Liver (tissue), 8 donors: ENCODE measurements at regions not wholly inside any gene's neighbourhood (a gene's known extent, or its start where the extent isn't known, plus 50 kb on each side); places are given as distances from the start of the nearest gene placed in this dataset.

Experiments
- DNase-seq: peaks from one replicate; pipeline ENCODE4 v3.0.0-alpha.2; 2017; ENCODE audit warnings: low spot score
- H3K27ac ChIP-seq, 2 donors: one replicate each; pipeline ENCODE4 v1.7.0; 2013; ENCODE audit warnings: inconsistent platforms in 2 of 2, low read length in 2 of 2, control low read depth in 1 of 2, low read depth in 1 of 2, mild to moderate bottlenecking in 1 of 2
- H3K27me3 ChIP-seq, 4 donors: one replicate each; pipeline versions ENCODE4 v1.6.1 to v1.7.0; 2013; ENCODE audit warnings: low read length in 3 of 4, inconsistent platforms in 1 of 4, mild to moderate bottlenecking in 1 of 4, moderate library complexity in 1 of 4; ENCODE audit not compliant: control insufficient read depth in 4 of 4, insufficient read depth in 4 of 4
- H3K36me3 ChIP-seq, 4 donors: one replicate each; pipeline versions ENCODE4 v1.6.1 to v1.7.0; 2013; ENCODE audit warnings: low read length in 3 of 4, mild to moderate bottlenecking in 3 of 4, low read depth in 1 of 4, moderate library complexity in 1 of 4; ENCODE audit not compliant: control insufficient read depth in 4 of 4, insufficient read depth in 3 of 4
- H3K4me1 ChIP-seq, 4 donors: one replicate each; pipeline versions ENCODE4 v1.6.1 to v1.7.0; 2013; ENCODE audit warnings: low read length in 3 of 4, mild to moderate bottlenecking in 3 of 4, moderate library complexity in 1 of 4; ENCODE audit not compliant: control insufficient read depth in 4 of 4, insufficient read depth in 4 of 4
- H3K4me3 ChIP-seq, 3 donors: one replicate each; pipeline versions ENCODE4 v1.6.1 to v1.7.0; 2013; ENCODE audit warnings: low read length in 3 of 3, control low read depth in 1 of 3, low read depth in 1 of 3, mild to moderate bottlenecking in 1 of 3
- H3K9ac ChIP-seq, 2 donors: one replicate each; pipeline ENCODE4 v1.7.0; 2013; ENCODE audit warnings: low read length in 2 of 2, mild to moderate bottlenecking in 2 of 2, moderate library complexity in 2 of 2, control low read depth in 1 of 2, low read depth in 1 of 2
- H3K9me3 ChIP-seq, 4 donors: one replicate each; pipeline versions ENCODE4 v1.6.1 to v1.7.0; 2013; ENCODE audit warnings: low read length in 3 of 4; ENCODE audit not compliant: control insufficient read depth in 4 of 4
- EGR1 ChIP-seq, 2 donors: IDR thresholded peaks; 2 replicates each; pipeline ENCODE4 v1.6.1; 2016 to 2018; ENCODE audit warnings: antibody characterized with exemption in 2 of 2, low read depth in 2 of 2
- FOXA1 ChIP-seq: IDR thresholded peaks from 2 replicates; pipeline ENCODE4 v1.6.1; 2016; ENCODE audit warnings: antibody characterized with exemption
- FOXA2 ChIP-seq: IDR thresholded peaks from 2 replicates; pipeline ENCODE4 v1.6.1; 2016; ENCODE audit warnings: antibody characterized with exemption
- GABPA ChIP-seq, 2 donors: IDR thresholded peaks in 1 of 2; conservative IDR thresholded peaks in 1 of 2; 2 replicates each; pipeline ENCODE4 v1.6.1; 2016; ENCODE audit warnings: antibody characterized with exemption in 2 of 2, mild to moderate bottlenecking in 1 of 2, moderate library complexity in 1 of 2
- HNF4A ChIP-seq, 2 donors: conservative IDR thresholded peaks; 2 replicates each; pipeline ENCODE4 v1.6.1; 2016; ENCODE audit warnings: antibody characterized with exemption in 2 of 2, mild to moderate bottlenecking in 2 of 2
- HNF4G ChIP-seq: IDR thresholded peaks from 2 replicates; pipeline ENCODE4 v1.6.1; 2016; ENCODE audit warnings: antibody characterized with exemption
- JUND ChIP-seq, 2 donors: IDR thresholded peaks; 2 replicates each; pipeline ENCODE4 v1.6.1; 2016; ENCODE audit warnings: antibody characterized with exemption in 2 of 2
- NR2F2 ChIP-seq: IDR thresholded peaks from 2 replicates; pipeline ENCODE4 v1.6.1; 2016; ENCODE audit warnings: antibody characterized with exemption
- RAD21 ChIP-seq, 2 donors: IDR thresholded peaks; 2 replicates each; pipeline ENCODE4 v1.6.1; 2016; ENCODE audit warnings: antibody characterized with exemption in 2 of 2, mild to moderate bottlenecking in 2 of 2
- RXRA ChIP-seq, 2 donors: IDR thresholded peaks; 2 replicates each; pipeline ENCODE4 v1.6.1; 2017 to 2018; ENCODE audit warnings: antibody characterized with exemption in 2 of 2, mild to moderate bottlenecking in 1 of 2
- SP1 ChIP-seq: IDR thresholded peaks from 2 replicates; pipeline ENCODE4 v1.6.1; 2018; ENCODE audit warnings: antibody characterized with exemption, mild to moderate bottlenecking
- TAF1 ChIP-seq: conservative IDR thresholded peaks from 2 replicates; pipeline ENCODE4 v1.6.1; 2016; ENCODE audit warnings: antibody characterized with exemption, mild to moderate bottlenecking
- YY1 ChIP-seq: IDR thresholded peaks from 2 replicates; pipeline ENCODE4 v1.6.1; 2016; ENCODE audit warnings: antibody characterized with exemption, mild to moderate bottlenecking
- WGBS: extraction: QIAGEN DNeasy Blood & Tissue Kit; methylation state at CpG from one replicate; pipeline ENCODE4 v1.1.7; 2013; 5-methylcytosine and 5-hydroxymethylcytosine counted together
- TF ChIP-seq, protein P1 (sequence below): IDR thresholded peaks from 2 replicates; pipeline ENCODE4 v1.6.1; 2016; ENCODE audit warnings: antibody characterized with exemption
- TF ChIP-seq, protein P2 (sequence below): IDR thresholded peaks from 2 replicates; pipeline ENCODE4 v1.6.1; 2016; ENCODE audit warnings: antibody characterized with exemption
- TF ChIP-seq, protein P3 (sequence below): IDR thresholded peaks from 2 replicates; pipeline ENCODE4 v1.6.1; 2016; ENCODE audit warnings: antibody characterized with exemption
- TF ChIP-seq, protein P4 (sequence below): IDR thresholded peaks from 2 replicates; pipeline ENCODE4 v1.6.1; 2016; ENCODE audit warnings: antibody characterized with exemption, mild to moderate bottlenecking
- TF ChIP-seq, protein P5 (sequence below): fragments of 150-350 bp; IDR thresholded peaks from 2 replicates; pipeline ENCODE4 v1.5.1; 2017; ENCODE audit warnings: improper control_type of control experiment, low read depth, low read length; ENCODE audit not compliant: missing input control
- donor health status: healthy.
- donor health status: healthy.
- donor health status: healthy.
- donor health status: healthy.
- donor health status: healthy.

DNA sequence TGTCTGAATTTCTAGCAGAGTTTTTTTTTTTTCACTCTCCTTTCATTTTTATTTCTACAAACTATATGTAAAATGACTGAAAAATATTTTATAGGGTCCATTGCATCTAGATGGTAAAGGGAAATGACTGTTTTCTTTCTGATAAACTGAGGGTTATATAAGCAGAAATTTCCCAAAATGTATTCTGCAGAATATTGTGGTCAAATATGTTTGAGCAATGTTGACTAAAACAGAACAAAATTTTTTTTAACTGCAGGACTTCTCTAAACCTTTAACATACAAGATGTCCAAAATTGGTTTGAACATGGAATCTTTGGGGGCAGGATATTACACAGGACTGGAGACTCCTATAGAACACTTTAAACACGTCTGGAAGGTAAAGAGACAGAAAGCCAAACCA, 190.5 kb downstream of the TOMM20 start:
- TF ChIP-seq SP1 (no peak), HNF4G (no peak), TAF1 (no peak), GABPA (IDR thresholded peaks at IDR 0.05 in 1 of 2, conservative IDR thresholded peaks at IDR 0.05 in 1 of 2) (no peak), RAD21 (IDR thresholded peaks at IDR 0.05) (no peak), NR2F2 (no peak), EGR1 (IDR thresholded peaks at IDR 0.05; ENCODE audit: low read depth in 2 of 2) (no peak), RXRA (IDR thresholded peaks at IDR 0.05) (no peak), FOXA2 (no peak)
- TF ChIP-seq, protein P1, sequence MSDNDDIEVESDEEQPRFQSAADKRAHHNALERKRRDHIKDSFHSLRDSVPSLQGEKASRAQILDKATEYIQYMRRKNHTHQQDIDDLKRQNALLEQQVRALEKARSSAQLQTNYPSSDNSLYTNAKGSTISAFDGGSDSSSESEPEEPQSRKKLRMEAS, result no peak
- TF ChIP-seq, protein P2, sequence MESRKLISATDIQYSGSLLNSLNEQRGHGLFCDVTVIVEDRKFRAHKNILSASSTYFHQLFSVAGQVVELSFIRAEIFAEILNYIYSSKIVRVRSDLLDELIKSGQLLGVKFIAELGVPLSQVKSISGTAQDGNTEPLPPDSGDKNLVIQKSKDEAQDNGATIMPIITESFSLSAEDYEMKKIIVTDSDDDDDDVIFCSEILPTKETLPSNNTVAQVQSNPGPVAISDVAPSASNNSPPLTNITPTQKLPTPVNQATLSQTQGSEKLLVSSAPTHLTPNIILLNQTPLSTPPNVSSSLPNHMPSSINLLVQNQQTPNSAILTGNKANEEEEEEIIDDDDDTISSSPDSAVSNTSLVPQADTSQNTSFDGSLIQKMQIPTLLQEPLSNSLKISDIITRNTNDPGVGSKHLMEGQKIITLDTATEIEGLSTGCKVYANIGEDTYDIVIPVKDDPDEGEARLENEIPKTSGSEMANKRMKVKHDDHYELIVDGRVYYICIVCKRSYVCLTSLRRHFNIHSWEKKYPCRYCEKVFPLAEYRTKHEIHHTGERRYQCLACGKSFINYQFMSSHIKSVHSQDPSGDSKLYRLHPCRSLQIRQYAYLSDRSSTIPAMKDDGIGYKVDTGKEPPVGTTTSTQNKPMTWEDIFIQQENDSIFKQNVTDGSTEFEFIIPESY, result no peak
- TF ChIP-seq, protein P3, sequence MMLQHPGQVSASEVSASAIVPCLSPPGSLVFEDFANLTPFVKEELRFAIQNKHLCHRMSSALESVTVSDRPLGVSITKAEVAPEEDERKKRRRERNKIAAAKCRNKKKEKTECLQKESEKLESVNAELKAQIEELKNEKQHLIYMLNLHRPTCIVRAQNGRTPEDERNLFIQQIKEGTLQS, result no peak
- H3K9ac ChIP-seq, result no peak overlapping the region
- H3K27me3 ChIP-seq, result no peaks in the 10 kb centered on the region
- H3K9me3 ChIP-seq, result no peaks in the 10 kb centered on the region
- WGBS, result 80% methylated on average over 1 of the region's 1 CpG
- H3K4me1 ChIP-seq, result peaks cover 0 to 8% (median 6%) of the 10 kb centered on the region in 4 donors
- no peaks in the 10 kb centered on the region for H3K36me3 ChIP-seq
- H3K4me3 ChIP-seq, result no peak overlapping the region
- DNase-seq, result no peak
- no peak overlapping the region for H3K27ac ChIP-seq

DNA sequence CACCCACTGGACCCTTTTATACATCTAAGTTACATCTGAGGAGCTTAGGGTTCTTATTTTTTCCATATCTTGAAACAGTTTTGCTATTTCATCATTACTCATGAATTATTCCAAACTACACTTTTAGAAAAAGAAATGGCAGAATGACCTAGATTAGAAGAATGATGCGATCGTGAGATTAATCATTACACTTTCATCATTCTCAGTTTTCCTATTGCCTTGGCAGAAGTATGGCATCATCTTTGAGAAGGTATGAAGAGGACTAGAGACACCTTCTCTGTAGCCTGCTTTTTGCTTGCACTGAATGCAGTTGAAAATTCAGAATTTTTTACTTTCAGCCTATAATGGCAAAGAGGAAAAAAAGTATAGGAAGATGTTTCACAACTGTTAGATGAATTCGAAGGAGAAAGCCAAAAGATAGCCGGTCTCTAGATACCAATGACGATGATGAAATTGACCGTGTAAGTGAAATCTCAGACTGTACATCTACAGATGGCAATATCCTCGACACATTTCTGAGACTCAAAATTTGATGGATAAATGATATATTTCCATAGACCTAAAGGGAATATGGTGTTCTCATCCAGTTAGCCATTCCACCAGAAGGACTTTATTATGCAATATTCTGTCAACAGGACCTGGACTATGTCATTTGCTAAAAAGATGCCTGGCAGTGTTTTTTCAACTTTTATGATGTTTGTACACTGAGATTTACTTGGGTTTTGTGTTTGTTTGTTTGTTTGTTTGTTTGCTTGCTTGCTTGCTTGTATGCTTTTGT, 191.8 kb downstream of the TOMM20 start:
- H3K4me1 ChIP-seq, result peaks cover 1 to 11% (median 8%) of the 10 kb centered on the region in 4 donors
- H3K27me3 ChIP-seq, result no peaks in the 10 kb centered on the region
- H3K9ac ChIP-seq, result no peak overlapping the region
- H3K27ac ChIP-seq, result no peak overlapping the region
- H3K9me3 ChIP-seq, result no peaks in the 10 kb centered on the region
- no peaks in the 10 kb centered on the region for H3K36me3 ChIP-seq
- WGBS, result 85% methylated on average over 7 of the region's 7 CpGs
- no peak for DNase-seq
- TF ChIP-seq FOXA1 (no peak), GABPA (IDR thresholded peaks at IDR 0.05 in 1 of 2, conservative IDR thresholded peaks at IDR 0.05 in 1 of 2) (no peak), YY1 (peak; percentile 73), HNF4A (conservative IDR thresholded peaks at IDR 0.05) (peak; percentile 49 to 56), TAF1 (no peak), NR2F2 (no peak), EGR1 (IDR thresholded peaks at IDR 0.05; ENCODE audit: low read depth in 2 of 2) (no peak), SP1 (peak; percentile 22), RXRA (IDR thresholded peaks at IDR 0.05) (peak in 1 of 2 donors; percentile 20), HNF4G (no peak), FOXA2 (peak; percentile 51), JUND (IDR thresholded peaks at IDR 0.05) (no peak), RAD21 (IDR thresholded peaks at IDR 0.05) (no peak)
- TF ChIP-seq, protein P1, result no peak
- TF ChIP-seq, protein P3, result no peak
- TF ChIP-seq, protein P2, result no peak
- TF ChIP-seq, protein P4, sequence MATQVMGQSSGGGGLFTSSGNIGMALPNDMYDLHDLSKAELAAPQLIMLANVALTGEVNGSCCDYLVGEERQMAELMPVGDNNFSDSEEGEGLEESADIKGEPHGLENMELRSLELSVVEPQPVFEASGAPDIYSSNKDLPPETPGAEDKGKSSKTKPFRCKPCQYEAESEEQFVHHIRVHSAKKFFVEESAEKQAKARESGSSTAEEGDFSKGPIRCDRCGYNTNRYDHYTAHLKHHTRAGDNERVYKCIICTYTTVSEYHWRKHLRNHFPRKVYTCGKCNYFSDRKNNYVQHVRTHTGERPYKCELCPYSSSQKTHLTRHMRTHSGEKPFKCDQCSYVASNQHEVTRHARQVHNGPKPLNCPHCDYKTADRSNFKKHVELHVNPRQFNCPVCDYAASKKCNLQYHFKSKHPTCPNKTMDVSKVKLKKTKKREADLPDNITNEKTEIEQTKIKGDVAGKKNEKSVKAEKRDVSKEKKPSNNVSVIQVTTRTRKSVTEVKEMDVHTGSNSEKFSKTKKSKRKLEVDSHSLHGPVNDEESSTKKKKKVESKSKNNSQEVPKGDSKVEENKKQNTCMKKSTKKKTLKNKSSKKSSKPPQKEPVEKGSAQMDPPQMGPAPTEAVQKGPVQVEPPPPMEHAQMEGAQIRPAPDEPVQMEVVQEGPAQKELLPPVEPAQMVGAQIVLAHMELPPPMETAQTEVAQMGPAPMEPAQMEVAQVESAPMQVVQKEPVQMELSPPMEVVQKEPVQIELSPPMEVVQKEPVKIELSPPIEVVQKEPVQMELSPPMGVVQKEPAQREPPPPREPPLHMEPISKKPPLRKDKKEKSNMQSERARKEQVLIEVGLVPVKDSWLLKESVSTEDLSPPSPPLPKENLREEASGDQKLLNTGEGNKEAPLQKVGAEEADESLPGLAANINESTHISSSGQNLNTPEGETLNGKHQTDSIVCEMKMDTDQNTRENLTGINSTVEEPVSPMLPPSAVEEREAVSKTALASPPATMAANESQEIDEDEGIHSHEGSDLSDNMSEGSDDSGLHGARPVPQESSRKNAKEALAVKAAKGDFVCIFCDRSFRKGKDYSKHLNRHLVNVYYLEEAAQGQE, result no peak
- TF ChIP-seq, protein P5, sequence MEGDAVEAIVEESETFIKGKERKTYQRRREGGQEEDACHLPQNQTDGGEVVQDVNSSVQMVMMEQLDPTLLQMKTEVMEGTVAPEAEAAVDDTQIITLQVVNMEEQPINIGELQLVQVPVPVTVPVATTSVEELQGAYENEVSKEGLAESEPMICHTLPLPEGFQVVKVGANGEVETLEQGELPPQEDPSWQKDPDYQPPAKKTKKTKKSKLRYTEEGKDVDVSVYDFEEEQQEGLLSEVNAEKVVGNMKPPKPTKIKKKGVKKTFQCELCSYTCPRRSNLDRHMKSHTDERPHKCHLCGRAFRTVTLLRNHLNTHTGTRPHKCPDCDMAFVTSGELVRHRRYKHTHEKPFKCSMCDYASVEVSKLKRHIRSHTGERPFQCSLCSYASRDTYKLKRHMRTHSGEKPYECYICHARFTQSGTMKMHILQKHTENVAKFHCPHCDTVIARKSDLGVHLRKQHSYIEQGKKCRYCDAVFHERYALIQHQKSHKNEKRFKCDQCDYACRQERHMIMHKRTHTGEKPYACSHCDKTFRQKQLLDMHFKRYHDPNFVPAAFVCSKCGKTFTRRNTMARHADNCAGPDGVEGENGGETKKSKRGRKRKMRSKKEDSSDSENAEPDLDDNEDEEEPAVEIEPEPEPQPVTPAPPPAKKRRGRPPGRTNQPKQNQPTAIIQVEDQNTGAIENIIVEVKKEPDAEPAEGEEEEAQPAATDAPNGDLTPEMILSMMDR, result no peak
- H3K4me3 ChIP-seq, result no peak overlapping the region
